DOHH2 (cell line): ENCODE measurements at regions not wholly inside any gene's neighbourhood (a gene's known extent, or its start where the extent isn't known, plus 50 kb on each side); places are given as distances from the start of the nearest gene placed in this dataset.

ENCODE experiments used
- H3F3A ChIP-seq: fragments of 200-600 bp; sonication (generic), shearing (Covaris generic); 2 replicates; pipeline ENCODE4 v1.6.0; 2016; ENCODE audit warnings: antibody characterized with exemption, mild to moderate bottlenecking; ENCODE audit not compliant: control insufficient read depth, insufficient read depth
- H3K27ac ChIP-seq: fragments of 200-600 bp; sonication (generic); 2 replicates; pipeline ENCODE4 v1.5.1; 2014; ENCODE audit warnings: low read depth, mild to moderate bottlenecking, low read length, moderate library complexity
- H3K27me3 ChIP-seq: fragments of 200-600 bp; sonication (generic); 2 replicates; pipeline ENCODE4 v1.6.1; 2014; ENCODE audit warnings: mild to moderate bottlenecking, low read length, mixed read lengths; ENCODE audit not compliant: control insufficient read depth
- H3K36me3 ChIP-seq: fragments of 200-600 bp; sonication (generic); 2 replicates; pipeline ENCODE4 v1.6.1; 2014; ENCODE audit warnings: mild to moderate bottlenecking, low read length, moderate library complexity, mixed read lengths; ENCODE audit not compliant: control insufficient read depth
- H3K4me1 ChIP-seq: fragments of 200-600 bp; sonication (generic); 2 replicates; pipeline ENCODE4 v1.6.1; 2014; ENCODE audit warnings: mild to moderate bottlenecking, low read length, mixed read lengths; ENCODE audit not compliant: control insufficient read depth
- H3K4me2 ChIP-seq: fragments of 200-600 bp; sonication (generic); 2 replicates; pipeline ENCODE4 v1.6.0; 2014; ENCODE audit warnings: mild to moderate bottlenecking, low read length, moderate library complexity
- H3K4me3 ChIP-seq: fragments of 200-600 bp; sonication (generic); 2 replicates; pipeline ENCODE4 v1.5.1; 2014; ENCODE audit warnings: mild to moderate bottlenecking, low read length, mixed read lengths
- H3K79me2 ChIP-seq: fragments of 200-600 bp; sonication (generic); 2 replicates; pipeline ENCODE4 v1.6.1; 2014; ENCODE audit warnings: mild to moderate bottlenecking, low read length, mixed read lengths; ENCODE audit not compliant: control insufficient read depth
- H3K9me2 ChIP-seq: fragments of 200-600 bp; sonication (generic); replicated peaks from 2 replicates; pipeline ENCODE4 v1.6.1; 2014; ENCODE audit warnings: mild to moderate bottlenecking, low read length, mixed read lengths; ENCODE audit not compliant: control insufficient read depth
- H3K9me3 ChIP-seq: fragments of 200-600 bp; sonication (generic); 2 replicates; pipeline ENCODE4 v1.6.1; 2014; ENCODE audit warnings: antibody characterized with exemption, low read length, mixed read lengths; ENCODE audit not compliant: control insufficient read depth, insufficient read depth
- H4K20me1 ChIP-seq: fragments of 200-600 bp; sonication (generic); 2 replicates; pipeline ENCODE4 v1.6.0; 2014; ENCODE audit warnings: low read depth, mild to moderate bottlenecking, antibody characterized with exemption, low read length, moderate library complexity; ENCODE audit not compliant: control insufficient read depth, insufficient read depth
- CTCF ChIP-seq: fragments of 200-600 bp; sonication (generic); IDR thresholded peaks from one replicate; pipeline ENCODE4 v1.5.1; 2014; ENCODE audit warnings: antibody characterized with exemption, mild to moderate bottlenecking, low read depth, low read length; ENCODE audit not compliant: poor library complexity, severe bottlenecking
- EZH2phosphoT487 ChIP-seq: fragments of 200-600 bp; sonication (generic); IDR thresholded peaks from 2 replicates; pipeline ENCODE4 v1.6.1; 2017; ENCODE audit warnings: borderline replicate concordance, mild to moderate bottlenecking, antibody characterized with exemption, low read length, moderate library complexity, mixed read lengths

GRCh38 chr2:239488125-239488524 is 87.3 kb upstream of the HDAC4 start:
- Histone ChIP-seq H4K20me1 (no peaks in the 10 kb centered on the region), H3K9me2 (no peaks in the 10 kb centered on the region), H3K79me2 (no peaks in the 10 kb centered on the region), H3K4me3 (no peak overlapping the region), H3K4me2 (no peak overlapping the region), H3K4me1 (no peaks in the 10 kb centered on the region), H3F3A (no peaks in the 10 kb centered on the region), H3K9me3 (no peaks in the 10 kb centered on the region), H3K27ac (no peak overlapping the region), H3K36me3 (no peaks in the 10 kb centered on the region), H3K27me3 (no peaks in the 10 kb centered on the region)
- no peak for TF ChIP-seq CTCF
- no peak for TF ChIP-seq EZH2phosphoT487

GRCh38 chr2:239487272-239487671 is 86.5 kb upstream of the HDAC4 start:
- Histone ChIP-seq H3K4me2 (no peak overlapping the region), H3K4me1 (no peaks in the 10 kb centered on the region), H3K9me2 (no peaks in the 10 kb centered on the region), H3K36me3 (no peaks in the 10 kb centered on the region), H3K79me2 (no peaks in the 10 kb centered on the region), H3K4me3 (no peak overlapping the region), H3K27me3 (no peaks in the 10 kb centered on the region), H3F3A (no peaks in the 10 kb centered on the region), H4K20me1 (no peaks in the 10 kb centered on the region), H3K27ac (no peak overlapping the region), H3K9me3 (no peaks in the 10 kb centered on the region)
- TF ChIP-seq CTCF (no peak), EZH2phosphoT487 (no peak)

- H3K4me3 ChIP-seq = no peak overlapping the region
These were observed 84.8 kb upstream of the HDAC4 start for GRCh38 chr2:239485622-239486021.

More at GRCh38 chr2:239485622-239486021, 84.8 kb upstream of the HDAC4 start:
- H3K27me3 ChIP-seq = no peaks in the 10 kb centered on the region
- no peak for TF ChIP-seq CTCF
- no peak for TF ChIP-seq EZH2phosphoT487
- H3K36me3 ChIP-seq = no peaks in the 10 kb centered on the region
- no peaks in the 10 kb centered on the region for H3F3A ChIP-seq
- no peaks in the 10 kb centered on the region for H3K9me2 ChIP-seq
- no peaks in the 10 kb centered on the region for H3K9me3 ChIP-seq
- no peaks in the 10 kb centered on the region for H3K79me2 ChIP-seq
- no peaks in the 10 kb centered on the region for H3K4me1 ChIP-seq
- no peak overlapping the region for H3K27ac ChIP-seq
- H4K20me1 ChIP-seq = no peaks in the 10 kb centered on the region
- no peak overlapping the region for H3K4me2 ChIP-seq
